ENCODE measurements at regions not wholly inside any gene's neighbourhood (a gene's known extent, or its start where the extent isn't known, plus 50 kb on each side); places are given as distances from the start of the nearest gene placed in this dataset.

DNA sequence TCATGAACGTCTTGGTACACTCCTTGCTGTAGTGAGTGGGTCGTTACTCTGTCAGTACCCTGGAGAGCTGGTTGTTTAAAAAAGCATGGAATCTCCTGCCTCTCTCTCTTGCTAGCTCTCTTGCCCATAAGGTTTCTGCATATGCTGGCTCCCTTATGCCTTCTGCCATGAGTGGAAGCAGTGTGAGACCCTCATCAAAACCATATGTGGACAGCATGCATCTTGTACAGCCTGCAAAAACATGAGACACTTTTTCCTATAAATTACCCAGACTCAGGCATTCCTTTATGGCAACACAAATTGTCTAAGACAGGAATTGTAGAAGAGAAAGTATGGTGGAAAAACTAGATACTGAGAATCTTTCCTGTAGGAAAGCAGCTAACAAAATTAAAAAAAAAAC lies 516.3 kb downstream of the SLITRK6 start:
- Histone ChIP-seq H3K9me3 (replicated peaks) (no peaks in the 10 kb centered on the region), H3K27ac (no peak overlapping the region), H3K4me3 (no peak overlapping the region), H3K4me1 (replicated peaks) (peaks cover 26% of the 10 kb centered on the region), H3K27me3 (replicated peaks) (no peaks in the 10 kb centered on the region), H3K36me3 (no peaks in the 10 kb centered on the region)
- no peak for DNase-seq (ENCODE audit: low read depth in 1 of 2, low spot score in 2 of 2)

DNA sequence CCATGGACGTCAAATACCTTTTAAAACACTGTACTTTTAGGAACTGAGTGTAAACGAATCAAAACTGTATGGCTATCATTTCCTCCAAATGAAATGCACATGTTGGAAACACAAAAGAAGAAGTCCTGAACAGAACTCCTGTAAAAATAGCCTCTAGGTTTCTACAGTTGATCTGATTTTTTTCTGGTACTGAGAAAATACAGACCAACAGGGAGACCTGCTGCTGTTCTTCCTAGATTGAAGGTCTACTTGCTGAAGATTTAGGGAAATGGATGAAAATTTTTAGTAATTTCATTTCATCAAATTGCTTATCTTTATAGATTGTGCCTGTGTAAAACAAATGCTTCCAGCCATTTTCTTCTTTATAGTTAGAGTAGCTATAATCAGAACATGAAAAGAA lies 520.4 kb downstream of the SLITRK6 start:
- peak in 1 of 2 experiments; percentile 59 for DNase-seq (ENCODE audit: low read depth in 1 of 2, low spot score in 2 of 2)
- H3K4me3 ChIP-seq = no peak overlapping the region
- no peaks in the 10 kb centered on the region for H3K36me3 ChIP-seq
- peak overlapping the region; percentile 39 for H3K27ac ChIP-seq
- H3K4me1 ChIP-seq (replicated peaks) = peaks cover 34% of the 10 kb centered on the region
- no peaks in the 10 kb centered on the region for H3K27me3 ChIP-seq (replicated peaks)
- H3K9me3 ChIP-seq (replicated peaks) = no peaks in the 10 kb centered on the region

DNA sequence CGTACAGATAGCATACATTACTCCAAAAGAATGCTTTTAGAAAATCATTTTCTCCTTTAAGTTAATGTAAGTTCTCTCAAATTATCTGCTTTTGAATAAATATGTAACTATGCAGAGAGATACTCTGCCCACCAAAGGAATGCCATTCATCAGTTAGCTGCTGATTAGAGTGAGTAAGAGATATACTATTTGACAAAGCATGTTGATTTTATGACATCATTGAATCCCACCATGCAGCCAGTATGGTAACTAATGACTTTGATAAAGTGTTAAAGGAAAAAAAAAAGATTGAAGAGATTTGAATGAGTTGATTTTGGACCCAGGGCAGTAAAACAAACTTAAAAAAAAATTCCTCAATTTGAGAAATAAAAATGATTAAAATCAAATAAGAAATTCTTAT lies 521.5 kb downstream of the SLITRK6 start:
- peak; percentile 62 to 88 for DNase-seq (ENCODE audit: low read depth in 1 of 2, low spot score in 2 of 2)
- Histone ChIP-seq H3K36me3 (no peaks in the 10 kb centered on the region), H3K9me3 (replicated peaks) (no peaks in the 10 kb centered on the region), H3K4me3 (no peak overlapping the region), H3K4me1 (replicated peaks) (peaks cover 24% of the 10 kb centered on the region), H3K27ac (peak overlapping the region; percentile 39), H3K27me3 (replicated peaks) (no peaks in the 10 kb centered on the region)

DNA sequence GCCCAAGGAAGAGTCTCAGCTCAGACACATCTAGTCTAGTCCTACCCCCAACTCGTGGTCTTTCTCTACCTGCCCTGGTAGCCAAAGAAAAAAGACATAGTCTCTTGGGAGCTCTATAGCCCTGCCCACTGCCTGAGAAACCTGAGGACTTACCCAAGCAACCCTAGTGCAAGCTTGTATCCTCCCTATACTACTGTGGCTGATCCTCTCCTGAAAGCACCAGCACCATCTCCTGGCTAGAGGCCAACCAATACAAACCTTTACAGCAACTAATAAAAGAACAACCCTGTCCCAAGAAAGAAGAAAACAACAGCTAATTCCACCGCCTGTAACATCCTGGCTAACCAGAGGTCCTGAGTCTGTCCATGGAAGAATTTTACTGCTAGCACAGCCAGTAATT lies 532.4 kb downstream of the SLITRK6 start:
- no peak overlapping the region for H3K27ac ChIP-seq
- H3K9me3 ChIP-seq (replicated peaks) = no peaks in the 10 kb centered on the region
- H3K36me3 ChIP-seq = no peaks in the 10 kb centered on the region
- DNase-seq (ENCODE audit: low read depth in 1 of 2, low spot score in 2 of 2) = no peak
- H3K4me1 ChIP-seq (replicated peaks) = no peaks in the 10 kb centered on the region
- no peak overlapping the region for H3K4me3 ChIP-seq
- H3K27me3 ChIP-seq (replicated peaks) = no peaks in the 10 kb centered on the region

DNA sequence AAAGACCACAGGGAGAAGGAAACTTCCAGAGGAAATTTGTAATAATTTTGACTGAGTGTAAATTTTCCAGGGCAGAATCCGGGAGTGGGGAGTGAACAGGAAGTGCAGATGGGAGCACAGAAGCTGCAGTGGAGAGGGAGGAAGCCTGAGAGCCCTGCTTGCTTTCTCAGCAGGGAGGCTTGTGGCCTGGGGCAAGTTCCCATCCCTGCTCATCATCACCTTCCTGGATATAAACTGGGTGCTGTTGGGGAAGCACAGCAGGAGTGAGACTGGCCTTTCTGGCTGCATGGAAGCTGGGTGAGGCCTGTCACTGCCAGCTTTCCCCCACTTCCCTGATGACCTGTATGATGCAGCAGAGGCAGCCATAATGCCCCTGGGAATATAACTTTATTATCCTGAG lies 532.9 kb downstream of the SLITRK6 start:
- no peak overlapping the region for H3K4me3 ChIP-seq
- no peaks in the 10 kb centered on the region for H3K4me1 ChIP-seq (replicated peaks)
- H3K27ac ChIP-seq = no peak overlapping the region
- H3K9me3 ChIP-seq (replicated peaks) = no peaks in the 10 kb centered on the region
- no peaks in the 10 kb centered on the region for H3K27me3 ChIP-seq (replicated peaks)
- no peak for DNase-seq (ENCODE audit: low read depth in 1 of 2, low spot score in 2 of 2)
- no peaks in the 10 kb centered on the region for H3K36me3 ChIP-seq

DNA sequence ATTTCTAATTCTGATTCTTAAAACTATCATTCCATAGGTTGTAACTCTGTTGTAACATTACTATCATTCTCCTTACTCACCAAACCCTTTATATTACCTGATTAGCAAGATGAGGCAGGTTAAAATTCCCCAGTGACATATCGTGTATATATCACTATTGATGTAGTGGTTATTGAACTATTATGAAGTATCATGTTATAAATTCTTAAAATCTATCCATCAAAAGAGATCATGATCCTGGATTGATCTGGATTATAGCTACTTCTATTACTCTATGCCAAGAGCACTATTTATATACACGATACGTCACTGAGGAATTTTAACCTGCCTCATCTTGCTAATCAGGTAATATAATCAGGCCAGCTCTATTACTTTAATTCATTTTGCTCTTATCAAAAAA lies 533.9 kb downstream of the SLITRK6 start:
- Histone ChIP-seq H3K4me3 (no peak overlapping the region), H3K36me3 (no peaks in the 10 kb centered on the region)

DNA sequence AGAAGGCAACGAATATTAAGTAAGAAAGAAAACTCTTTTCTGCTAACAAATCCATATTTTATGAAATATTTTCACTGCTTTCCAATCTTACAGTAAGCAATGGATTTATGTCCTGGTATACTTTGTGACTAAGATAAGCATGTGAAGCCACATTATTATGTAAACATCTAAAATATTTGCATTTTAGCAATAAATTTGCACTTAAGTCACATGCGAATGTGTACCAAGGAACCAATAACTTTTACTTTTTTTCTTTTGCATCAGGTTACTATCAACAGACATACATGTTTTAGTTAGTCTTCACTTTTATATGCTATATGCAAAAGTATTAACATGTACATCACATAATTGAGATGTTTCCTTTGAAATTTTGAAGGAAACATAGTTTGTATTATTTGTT lies 536.7 kb downstream of the SLITRK6 start:
- H3K4me1 ChIP-seq (replicated peaks) = no peaks in the 10 kb centered on the region
- DNase-seq (ENCODE audit: low read depth in 1 of 2, low spot score in 2 of 2) = no peak
- H3K27me3 ChIP-seq (replicated peaks) = no peaks in the 10 kb centered on the region

More for the DNA sequence above, 533.9 kb downstream of the SLITRK6 start:
- Histone ChIP-seq H3K27ac (no peak overlapping the region), H3K27me3 (replicated peaks) (no peaks in the 10 kb centered on the region), H3K4me1 (replicated peaks) (no peaks in the 10 kb centered on the region), H3K9me3 (replicated peaks) (no peaks in the 10 kb centered on the region)
- DNase-seq (ENCODE audit: low read depth in 1 of 2, low spot score in 2 of 2) = no peak

DNA sequence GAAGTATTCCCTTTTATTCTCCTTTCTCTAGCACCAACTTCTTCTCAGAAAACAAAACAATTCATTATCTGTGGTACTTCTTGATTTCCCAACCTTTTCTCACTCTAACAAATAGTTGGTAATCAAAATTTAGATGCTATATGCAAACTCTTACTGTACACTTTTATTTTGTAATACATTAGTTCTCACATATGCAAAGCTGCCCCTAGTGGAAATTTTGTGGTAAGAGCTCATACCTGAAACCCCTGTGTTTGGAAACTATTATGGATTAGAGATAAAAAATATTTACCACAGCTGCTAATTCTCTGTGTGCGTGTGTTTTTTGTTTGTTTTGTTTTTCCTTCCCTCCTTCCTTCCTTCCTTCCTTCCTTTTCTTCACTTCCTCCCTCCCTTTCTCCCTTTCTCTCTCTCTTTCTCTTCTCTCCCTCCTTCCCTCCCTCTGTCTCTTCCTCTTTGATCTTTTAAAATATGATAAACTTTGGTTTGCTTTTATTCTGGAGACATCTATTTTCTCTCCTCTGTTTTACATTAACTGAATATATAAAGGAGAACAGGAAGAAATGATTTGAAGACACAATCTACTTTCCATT lies 537.4 kb downstream of the SLITRK6 start:
- Histone ChIP-seq H3K36me3 (no peaks in the 10 kb centered on the region), H3K4me3 (no peak overlapping the region), H3K27ac (no peak overlapping the region), H3K27me3 (replicated peaks) (no peaks in the 10 kb centered on the region), H3K4me1 (replicated peaks) (no peaks in the 10 kb centered on the region), H3K9me3 (replicated peaks) (no peaks in the 10 kb centered on the region)
- DNase-seq (ENCODE audit: low read depth in 1 of 2, low spot score in 2 of 2) = peak in 1 of 2 experiments; percentile 61

More for the DNA sequence above, 536.7 kb downstream of the SLITRK6 start:
- Histone ChIP-seq H3K9me3 (replicated peaks) (no peaks in the 10 kb centered on the region), H3K27ac (no peak overlapping the region), H3K4me3 (no peak overlapping the region), H3K36me3 (no peaks in the 10 kb centered on the region)

DNA sequence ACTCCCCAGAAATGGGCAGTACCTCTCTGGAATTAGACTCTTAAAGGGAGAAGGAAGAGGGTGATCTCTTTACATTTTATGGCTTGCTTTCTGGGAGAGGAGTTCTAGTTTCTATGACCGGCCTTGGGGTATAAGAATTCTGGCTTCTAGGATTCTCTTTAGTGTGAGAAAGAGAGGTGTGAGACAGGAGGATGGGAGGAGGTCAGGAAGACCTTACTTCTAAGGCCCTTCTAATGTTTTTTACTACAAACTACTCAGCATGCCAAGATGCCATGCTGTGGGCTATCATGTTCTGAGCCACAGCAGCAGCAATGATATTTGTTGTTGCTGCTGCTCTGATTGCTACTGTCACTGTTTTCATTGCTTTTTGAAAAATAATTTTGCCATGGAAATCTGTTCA lies 538.3 kb downstream of the SLITRK6 start:
- Histone ChIP-seq H3K4me1 (replicated peaks) (peaks cover 6% of the 10 kb centered on the region), H3K36me3 (no peaks in the 10 kb centered on the region), H3K4me3 (no peak overlapping the region), H3K27me3 (replicated peaks) (no peaks in the 10 kb centered on the region), H3K27ac (no peak overlapping the region), H3K9me3 (replicated peaks) (0 out of 2 replicates have a peak, but pooled peaks cover 2% of the 10 kb centered on the region)
- DNase-seq (ENCODE audit: low read depth in 1 of 2, low spot score in 2 of 2) = no peak

DNA sequence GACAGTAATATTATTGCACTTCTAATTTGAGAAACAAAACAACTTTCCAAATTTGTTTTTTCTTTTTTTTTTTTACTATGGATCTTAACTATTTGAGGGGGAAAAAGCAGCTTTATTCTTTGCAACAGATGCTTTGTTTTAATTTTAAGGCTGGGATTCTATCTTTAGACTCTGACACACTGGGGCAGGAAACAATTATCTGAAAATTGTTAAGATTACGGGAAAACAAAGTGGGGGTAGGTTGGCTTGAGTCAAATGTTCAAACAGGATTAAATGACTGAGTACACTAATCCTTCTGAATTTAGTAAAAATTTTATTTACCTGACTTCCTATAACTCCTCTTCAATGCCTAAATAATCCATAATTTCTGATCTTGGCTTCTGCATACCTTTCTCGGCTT lies 543.2 kb downstream of the SLITRK6 start:
- no peaks in the 10 kb centered on the region for H3K36me3 ChIP-seq
- DNase-seq (ENCODE audit: low read depth in 1 of 2, low spot score in 2 of 2) = peak in 1 of 2 experiments; percentile 54
- peaks cover 12% of the 10 kb centered on the region for H3K4me1 ChIP-seq (replicated peaks)
- 0 out of 2 replicates have a peak, but pooled peaks cover 2% of the 10 kb centered on the region for H3K9me3 ChIP-seq (replicated peaks)
- no peaks in the 10 kb centered on the region for H3K27me3 ChIP-seq (replicated peaks)
- H3K27ac ChIP-seq = peak overlapping the region; percentile 13; the same call in 1 of the 2 replicates
- H3K4me3 ChIP-seq = no peak overlapping the region

DNA sequence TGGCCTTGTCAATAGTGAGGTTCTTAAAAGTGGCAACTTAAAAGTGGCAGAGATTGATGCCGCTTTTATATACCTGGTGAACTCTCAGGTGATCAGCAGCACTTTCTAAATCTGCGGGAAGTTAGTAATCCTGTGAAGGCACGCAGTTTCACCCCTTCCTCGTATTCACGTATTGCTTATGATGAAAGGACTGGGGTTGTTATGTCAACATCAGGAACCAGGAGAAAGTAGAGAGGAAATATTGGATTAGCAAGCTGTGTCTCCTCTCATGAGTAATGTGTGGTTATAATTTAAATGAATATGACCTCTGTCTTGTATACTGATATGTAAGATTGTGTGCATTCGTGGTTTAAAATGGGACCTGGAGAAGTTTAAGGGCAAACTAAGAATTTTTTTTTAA lies 544.6 kb downstream of the SLITRK6 start:
- Histone ChIP-seq H3K4me1 (replicated peaks) (peaks cover 12% of the 10 kb centered on the region), H3K27ac (no peak overlapping the region), H3K9me3 (replicated peaks) (0 out of 2 replicates have a peak, but pooled peaks cover 2% of the 10 kb centered on the region), H3K27me3 (replicated peaks) (no peaks in the 10 kb centered on the region), H3K4me3 (no peak overlapping the region), H3K36me3 (no peaks in the 10 kb centered on the region)
- DNase-seq (ENCODE audit: low read depth in 1 of 2, low spot score in 2 of 2) = no peak

DNA sequence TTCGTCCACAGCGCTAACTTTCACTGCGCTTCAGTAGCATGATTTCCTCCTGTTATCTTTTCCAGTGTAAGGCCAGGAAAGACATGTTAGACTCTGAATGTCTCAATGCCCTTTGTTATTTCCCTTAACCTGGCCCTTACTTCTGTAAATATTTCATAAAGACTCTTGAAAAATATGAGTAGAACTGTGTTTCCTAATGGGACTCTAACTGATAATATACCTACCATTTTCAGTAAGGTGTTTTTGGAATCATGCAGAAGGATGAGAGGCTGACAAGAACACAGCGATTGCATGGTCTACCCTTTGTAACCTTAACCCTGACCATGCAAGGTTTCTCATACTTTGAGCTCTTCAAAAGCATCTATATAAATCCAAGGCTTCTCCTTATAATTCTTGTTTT lies 550.1 kb downstream of the SLITRK6 start:
- Histone ChIP-seq H3K27ac (no peak overlapping the region), H3K4me1 (replicated peaks) (no peaks in the 10 kb centered on the region), H3K9me3 (replicated peaks) (no peaks in the 10 kb centered on the region), H3K36me3 (no peaks in the 10 kb centered on the region), H3K4me3 (no peak overlapping the region), H3K27me3 (replicated peaks) (no peaks in the 10 kb centered on the region)
- DNase-seq (ENCODE audit: low read depth in 1 of 2, low spot score in 2 of 2) = no peak

DNA sequence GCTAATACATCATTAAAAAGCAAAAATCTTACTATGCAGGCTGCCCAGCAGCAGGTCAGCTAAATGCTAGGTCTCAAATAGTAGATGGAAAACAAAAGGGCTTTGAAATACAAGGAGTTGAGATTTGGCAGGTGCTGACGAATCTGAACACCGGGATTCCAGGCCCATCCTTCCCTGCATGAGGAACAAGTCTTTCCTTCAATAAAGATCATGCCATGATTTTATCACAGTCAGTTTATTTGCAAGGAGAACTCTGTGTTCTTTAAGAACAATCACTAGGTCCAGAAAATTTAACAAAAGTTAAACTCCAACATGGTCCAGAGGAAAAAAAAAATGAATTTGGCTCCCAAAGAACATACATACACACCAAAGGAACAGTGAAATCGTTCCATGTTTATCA lies 551.4 kb downstream of the SLITRK6 start:
- no peaks in the 10 kb centered on the region for H3K4me1 ChIP-seq (replicated peaks)
- H3K4me3 ChIP-seq = no peak overlapping the region
- no peak for DNase-seq (ENCODE audit: low read depth in 1 of 2, low spot score in 2 of 2)
- no peak overlapping the region for H3K27ac ChIP-seq
- H3K27me3 ChIP-seq (replicated peaks) = no peaks in the 10 kb centered on the region
- H3K9me3 ChIP-seq (replicated peaks) = no peaks in the 10 kb centered on the region
- no peaks in the 10 kb centered on the region for H3K36me3 ChIP-seq

DNA sequence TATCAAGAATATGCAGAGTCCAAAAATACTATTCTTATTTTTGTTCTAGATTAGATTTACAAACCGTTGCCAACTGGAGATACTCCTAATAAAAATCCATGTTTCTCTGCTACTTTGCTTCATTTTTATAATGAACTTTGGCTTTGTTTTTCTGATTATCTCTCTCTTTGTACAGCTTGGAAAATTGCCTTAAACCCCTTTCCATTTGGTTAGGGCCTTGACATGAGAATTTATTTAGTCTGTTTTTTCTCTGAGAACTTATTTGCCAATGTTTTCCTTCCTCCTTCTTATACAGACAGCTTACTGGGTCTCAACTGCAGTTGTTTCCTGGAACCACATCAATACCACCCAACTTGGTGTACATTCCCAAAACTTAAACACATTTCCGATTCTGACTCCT lies 555.4 kb downstream of the SLITRK6 start:
- Histone ChIP-seq H3K9me3 (replicated peaks) (no peaks in the 10 kb centered on the region), H3K36me3 (no peaks in the 10 kb centered on the region)
- DNase-seq (ENCODE audit: low read depth in 1 of 2, low spot score in 2 of 2) = no peak

DNA sequence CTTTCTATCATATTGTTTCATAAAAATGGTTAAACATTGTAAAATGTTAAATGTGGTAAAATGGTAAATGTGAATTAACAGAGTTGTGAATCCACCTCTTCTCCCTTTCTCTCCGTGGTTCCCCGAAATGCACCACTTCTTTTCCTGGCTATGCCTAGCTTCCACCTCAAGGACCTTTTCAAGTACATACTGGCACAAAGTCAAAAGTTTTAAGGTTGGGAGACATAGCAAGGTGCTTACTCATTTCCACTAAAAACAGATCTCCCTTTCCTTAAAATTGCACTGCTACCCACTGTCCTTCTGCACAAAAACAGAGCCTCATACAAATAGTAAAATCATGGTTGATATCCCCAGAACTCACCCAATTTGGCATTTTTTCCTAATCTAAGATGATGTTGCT lies 558.2 kb downstream of the SLITRK6 start:
- H3K9me3 ChIP-seq (replicated peaks) = no peaks in the 10 kb centered on the region
- DNase-seq (ENCODE audit: low read depth in 1 of 2, low spot score in 2 of 2) = peak in 1 of 2 experiments; percentile 82
- no peak overlapping the region for H3K27ac ChIP-seq
- H3K4me1 ChIP-seq (replicated peaks) = peaks cover 17% of the 10 kb centered on the region
- H3K36me3 ChIP-seq = no peaks in the 10 kb centered on the region
- no peaks in the 10 kb centered on the region for H3K27me3 ChIP-seq (replicated peaks)
- no peak overlapping the region for H3K4me3 ChIP-seq

More for the DNA sequence above, 555.4 kb downstream of the SLITRK6 start:
- no peak overlapping the region for H3K27ac ChIP-seq
- H3K27me3 ChIP-seq (replicated peaks) = no peaks in the 10 kb centered on the region
- H3K4me3 ChIP-seq = no peak overlapping the region
- H3K4me1 ChIP-seq (replicated peaks) = peaks cover 9% of the 10 kb centered on the region
